Thoracic aorta (tissue), 2 donors: ENCODE measurements at regions not wholly inside any gene's neighbourhood (a gene's known extent, or its start where the extent isn't known, plus 50 kb on each side); places are given as distances from the start of the nearest gene placed in this dataset.

Experiments
- ATAC-seq: fragments of 150-250 bp; one replicate; pipeline ENCODE4 v1.8.0; 2017; ENCODE audit warnings: low read depth; ENCODE audit not compliant: insufficient number of reproducible peaks, low FRiP score
- DNase-seq: peaks from one replicate; pipeline ENCODE4 v3.0.0-alpha.2; 2020; ENCODE audit warnings: low spot score
- H3K27ac ChIP-seq, 2 donors: fragments of 200-600 bp; sonication (generic); 1 replicate in 1 of 2; 2 replicates in 1 of 2; pipeline ENCODE4 v1.5.1; 2016; ENCODE audit warnings: mild to moderate bottlenecking in 2 of 2, moderate library complexity in 2 of 2
- H3K27me3 ChIP-seq: fragments of 200-600 bp; sonication (generic); replicated peaks from 2 replicates; pipeline ENCODE4 v1.6.0; 2016; ENCODE audit warnings: mild to moderate bottlenecking; ENCODE audit not compliant: insufficient read depth
- H3K36me3 ChIP-seq: fragments of 200-600 bp; sonication (generic); one replicate; pipeline ENCODE4 v1.5.1; 2016
- H3K4me1 ChIP-seq, 2 donors: fragments of 200-600 bp; sonication (generic); 1 replicate in 1 of 2; 2 replicates in 1 of 2; pipeline versions ENCODE4 v1.5.1 to v1.6.0; 2016; ENCODE audit warnings: low read depth in 2 of 2, mild to moderate bottlenecking in 1 of 2; ENCODE audit not compliant: control insufficient read depth in 1 of 2
- H3K4me3 ChIP-seq: fragments of 200-600 bp; sonication (generic); 2 replicates; pipeline ENCODE4 v1.5.1; 2016; ENCODE audit warnings: mild to moderate bottlenecking
- H3K9me3 ChIP-seq: fragments of 200-600 bp; sonication (generic); 2 replicates; pipeline ENCODE4 v1.5.1; 2016
- CTCF ChIP-seq: fragments of 200-600 bp; sonication (generic); IDR thresholded peaks from one replicate; pipeline ENCODE4 v1.5.1; 2019; ENCODE audit warnings: antibody characterized with exemption

GRCh38 chr4:152207378-152207720, 328.5 kb downstream of the FBXW7 start:
- no peak for TF ChIP-seq CTCF
- DNase-seq = no peak
- Histone ChIP-seq H3K4me1 (no peaks in the 10 kb centered on the region), H3K4me3 (no peak overlapping the region), H3K27ac (no peak overlapping the region), H3K27me3 (no peaks in the 10 kb centered on the region), H3K9me3 (no peaks in the 10 kb centered on the region), H3K36me3 (no peaks in the 10 kb centered on the region)
- no peak for ATAC-seq

- H3K27ac ChIP-seq = no peak overlapping the region
- no peak for TF ChIP-seq CTCF
- no peaks in the 10 kb centered on the region for H3K9me3 ChIP-seq
- no peaks in the 10 kb centered on the region for H3K4me1 ChIP-seq
- no peaks in the 10 kb centered on the region for H3K36me3 ChIP-seq
- H3K27me3 ChIP-seq = no peaks in the 10 kb centered on the region
- no peak overlapping the region for H3K4me3 ChIP-seq
- no peak for ATAC-seq
- no peak for DNase-seq
Observed at GRCh38 chr4:152206646-152207377, 329.1 kb downstream of the FBXW7 start.

GRCh38 chr4:152206185-152206584, 329.7 kb downstream of the FBXW7 start:
- TF ChIP-seq CTCF = no peak
- ATAC-seq (no peak), DNase-seq (no peak)

GRCh38 chr4:152202415-152202814, 333.5 kb downstream of the FBXW7 start:
- Histone ChIP-seq H3K4me3 (no peak overlapping the region), H3K27me3 (no peaks in the 10 kb centered on the region), H3K27ac (no peak overlapping the region), H3K4me1 (no peaks in the 10 kb centered on the region), H3K36me3 (no peaks in the 10 kb centered on the region), H3K9me3 (no peaks in the 10 kb centered on the region)
- TF ChIP-seq CTCF = no peak
- DNase-seq = no peak
- ATAC-seq = no peak

More at GRCh38 chr4:152206185-152206584, 329.7 kb downstream of the FBXW7 start:
- Histone ChIP-seq H3K27ac (no peak overlapping the region), H3K9me3 (no peaks in the 10 kb centered on the region), H3K36me3 (no peaks in the 10 kb centered on the region), H3K27me3 (no peaks in the 10 kb centered on the region), H3K4me1 (no peaks in the 10 kb centered on the region), H3K4me3 (no peak overlapping the region)

- ATAC-seq (no peak), DNase-seq (no peak)
- no peak overlapping the region for H3K27ac ChIP-seq
Observed at GRCh38 chr4:152200511-152201333, 335.2 kb downstream of the FBXW7 start.

More at GRCh38 chr4:152200511-152201333, 335.2 kb downstream of the FBXW7 start:
- H3K4me1 ChIP-seq = no peaks in the 10 kb centered on the region
- H3K9me3 ChIP-seq = no peaks in the 10 kb centered on the region
- no peak for TF ChIP-seq CTCF
- no peaks in the 10 kb centered on the region for H3K36me3 ChIP-seq
- H3K4me3 ChIP-seq = no peak overlapping the region
- H3K27me3 ChIP-seq = no peaks in the 10 kb centered on the region
